DND-41 (cell line): ENCODE measurements at regions not wholly inside any gene's neighbourhood (a gene's known extent, or its start where the extent isn't known, plus 50 kb on each side); places are given as distances from the start of the nearest gene placed in this dataset.
"Not testable (repeated sequence)": the region's sequence is repeated elsewhere in the genome, so short reads cannot be mapped to it uniquely, and the experiment has no call there.

Experiments
- EZH2 ChIP-seq: IDR thresholded peaks from 3 replicates; pipeline ENCODE4 v1.6.1; 2012; ENCODE audit warnings: borderline replicate concordance, low read depth, mild to moderate bottlenecking, moderate library complexity, low read length, inconsistent platforms; ENCODE audit not compliant: severe bottlenecking
- TF ChIP-seq, protein P1 (sequence below): IDR thresholded peaks from 2 replicates; pipeline ENCODE4 v1.5.1; 2012; ENCODE audit warnings: borderline replicate concordance, low read length, moderate library complexity, mild to moderate bottlenecking; ENCODE audit not compliant: poor library complexity, severe bottlenecking; ENCODE audit errors: extremely low read depth

- TF ChIP-seq, protein P1, sequence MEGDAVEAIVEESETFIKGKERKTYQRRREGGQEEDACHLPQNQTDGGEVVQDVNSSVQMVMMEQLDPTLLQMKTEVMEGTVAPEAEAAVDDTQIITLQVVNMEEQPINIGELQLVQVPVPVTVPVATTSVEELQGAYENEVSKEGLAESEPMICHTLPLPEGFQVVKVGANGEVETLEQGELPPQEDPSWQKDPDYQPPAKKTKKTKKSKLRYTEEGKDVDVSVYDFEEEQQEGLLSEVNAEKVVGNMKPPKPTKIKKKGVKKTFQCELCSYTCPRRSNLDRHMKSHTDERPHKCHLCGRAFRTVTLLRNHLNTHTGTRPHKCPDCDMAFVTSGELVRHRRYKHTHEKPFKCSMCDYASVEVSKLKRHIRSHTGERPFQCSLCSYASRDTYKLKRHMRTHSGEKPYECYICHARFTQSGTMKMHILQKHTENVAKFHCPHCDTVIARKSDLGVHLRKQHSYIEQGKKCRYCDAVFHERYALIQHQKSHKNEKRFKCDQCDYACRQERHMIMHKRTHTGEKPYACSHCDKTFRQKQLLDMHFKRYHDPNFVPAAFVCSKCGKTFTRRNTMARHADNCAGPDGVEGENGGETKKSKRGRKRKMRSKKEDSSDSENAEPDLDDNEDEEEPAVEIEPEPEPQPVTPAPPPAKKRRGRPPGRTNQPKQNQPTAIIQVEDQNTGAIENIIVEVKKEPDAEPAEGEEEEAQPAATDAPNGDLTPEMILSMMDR, result not testable (repeated sequence)
- not testable (repeated sequence) for TF ChIP-seq EZH2
These were observed 366.0 kb upstream of the FGF16 start for GRCh38 chrX:77081237-77081636.
